GM11168 (cell line): ENCODE measurements at regions not wholly inside any gene's neighbourhood (a gene's known extent, or its start where the extent isn't known, plus 50 kb on each side); places are given as distances from the start of the nearest gene placed in this dataset.

ENCODE experiments used
- in situ Hi-C: fragments of 300-500 bp; cut with MboI; formaldehyde crosslinking; loops from one replicate; pipeline ENCODE4 v1.12.0; 2022; ENCODE audit warnings: low sequenced_read_pairs; ENCODE audit not compliant: unreplicated experiment

GRCh38 chr4:123088501-123088900 lies 166.1 kb upstream of the NUDT6 start:
- in situ Hi-C loops, result no loop called here

DNA sequence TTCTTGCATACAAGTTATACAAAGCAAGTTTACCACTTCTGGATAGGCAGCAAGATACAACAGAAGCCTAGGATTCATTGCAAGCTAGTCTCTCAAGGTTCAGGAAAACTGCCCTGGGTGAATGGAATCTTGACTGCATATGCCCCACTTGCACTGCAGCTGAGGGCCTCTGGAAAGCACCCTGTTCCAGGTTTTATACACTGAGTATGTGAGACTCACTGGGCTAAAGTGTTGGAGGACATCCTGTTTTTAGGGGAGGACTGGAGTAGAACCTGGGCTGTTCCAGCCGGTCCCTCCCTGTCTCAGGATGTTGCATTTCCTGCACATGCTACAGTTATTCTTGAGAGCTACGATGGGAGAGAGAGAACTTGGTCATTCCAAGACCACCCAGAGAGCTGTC lies 168.5 kb upstream of the NUDT6 start:
- in situ Hi-C loops, result no loop called here

GRCh38 chr4:123092586-123092985 lies 170.2 kb upstream of the NUDT6 start:
- in situ Hi-C loops, result no loop called here

- in situ Hi-C loops, result no loop called here
Measured at GRCh38 chr4:123093236-123093635, 170.8 kb upstream of the NUDT6 start.

DNA sequence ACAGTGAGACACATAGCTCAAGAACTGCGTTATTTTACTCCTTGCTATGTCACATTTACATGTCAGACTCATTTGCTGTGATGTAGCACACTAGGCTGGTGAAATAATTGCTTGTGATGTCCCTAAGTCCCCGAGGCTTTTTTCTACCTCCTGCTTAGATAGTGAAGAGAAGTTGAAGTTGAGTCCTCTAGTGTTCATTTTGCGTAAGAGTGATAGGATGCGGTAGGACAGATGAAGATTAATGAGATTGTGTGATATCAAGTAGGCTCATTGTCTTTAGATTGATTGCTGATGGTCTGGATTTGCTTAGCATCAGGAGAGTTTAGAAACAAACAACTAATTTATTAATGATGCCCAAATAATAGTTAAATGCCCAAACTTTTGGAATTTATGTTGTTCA lies 173.6 kb upstream of the NUDT6 start:
- in situ Hi-C loops, result no loop called here

DNA sequence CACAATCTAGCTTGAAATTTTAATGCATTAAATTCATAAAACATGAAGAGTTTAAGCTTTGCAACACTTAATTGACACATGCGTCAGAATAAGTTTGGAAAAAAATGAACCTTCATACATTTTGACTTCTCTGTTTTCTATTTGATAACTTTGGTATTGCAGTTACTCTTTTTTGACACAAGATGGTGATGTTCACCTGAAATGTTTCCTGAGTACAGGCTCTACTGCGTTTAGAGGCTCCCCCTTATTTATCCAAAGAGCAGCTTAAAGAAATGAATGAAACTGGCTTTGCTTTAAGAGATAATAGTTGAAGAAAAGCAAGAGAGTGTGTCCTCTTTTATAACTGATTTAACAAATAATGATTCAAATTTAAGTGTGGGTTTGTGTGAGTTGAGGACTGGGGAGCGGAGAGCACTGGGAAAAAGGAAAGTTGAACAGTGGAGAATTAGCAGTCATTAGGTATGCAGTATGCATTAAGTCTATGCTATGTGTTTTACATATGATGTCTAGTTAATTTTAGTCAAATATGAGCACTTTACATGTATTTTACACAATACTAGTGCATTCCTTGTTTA lies 180.6 kb upstream of the NUDT6 start:
- in situ Hi-C loops, result loop anchor here (10.0 kb wide), 1 partner anchor 562 kb away; no protein-coding TSS in a partner anchor

DNA sequence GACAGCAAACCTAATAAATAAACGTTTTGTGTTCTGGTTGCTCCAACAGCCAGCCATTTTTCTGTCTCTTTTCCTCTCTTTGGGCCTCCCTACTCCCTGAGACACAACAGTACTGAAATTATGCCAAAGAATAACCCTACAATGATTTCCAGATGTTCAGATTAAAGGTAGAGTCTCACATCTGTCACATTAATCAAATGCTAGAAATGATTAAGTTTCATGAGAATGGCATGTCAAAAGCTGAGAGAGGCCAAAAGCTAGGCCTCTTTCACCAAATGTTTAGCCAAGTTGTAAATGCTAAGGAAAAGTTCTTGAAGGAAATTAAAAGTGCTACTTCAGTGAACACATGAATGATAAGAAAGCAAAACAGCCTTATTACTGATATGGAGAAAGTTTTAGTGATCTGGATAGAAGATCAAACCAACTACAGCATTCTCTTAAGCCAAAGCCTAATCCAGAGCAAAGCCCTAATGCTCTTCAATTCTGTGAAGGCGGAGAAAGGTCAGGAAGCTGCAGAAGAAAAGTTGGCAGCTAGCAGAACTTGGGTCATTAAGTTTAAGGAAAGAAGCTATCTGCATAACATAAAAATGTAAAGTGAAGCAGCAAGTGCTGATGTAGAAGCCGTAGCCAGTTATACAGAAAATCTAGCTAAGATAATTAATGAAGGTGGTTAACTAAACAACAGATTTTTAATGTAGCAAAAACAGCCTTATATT lies 182.1 kb upstream of the NUDT6 start:
- in situ Hi-C loops, result loop anchor here (10.0 kb wide), 1 partner anchor 560 kb away; no protein-coding TSS in a partner anchor

- in situ Hi-C loops, result loop anchor here (10.0 kb wide), 1 partner anchor 560 kb away; no protein-coding TSS in a partner anchor
Measured at GRCh38 chr4:123105026-123105420, 182.6 kb upstream of the NUDT6 start.

DNA sequence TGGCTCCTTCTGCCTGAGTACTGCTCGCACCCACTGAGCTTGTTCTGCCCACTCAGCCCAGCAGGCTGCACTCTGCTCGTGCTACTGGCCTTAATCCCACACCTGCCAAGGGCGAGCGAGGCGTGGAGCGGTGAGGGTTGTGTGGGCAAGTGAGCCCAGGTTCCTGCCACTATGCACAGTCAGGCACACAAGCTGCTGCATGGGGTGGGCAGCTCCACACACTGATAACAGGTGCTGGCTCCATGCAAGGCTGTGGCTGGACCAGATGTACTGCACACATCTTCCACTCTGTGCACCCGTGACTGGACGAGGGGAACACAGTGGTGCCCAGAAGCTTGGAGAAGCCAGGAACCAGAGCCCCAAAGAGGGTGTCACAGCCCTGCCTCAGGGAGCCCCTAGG lies 184.3 kb upstream of the NUDT6 start:
- in situ Hi-C loops, result loop anchor here (10.0 kb wide), 1 partner anchor 558 kb away; no protein-coding TSS in a partner anchor

DNA sequence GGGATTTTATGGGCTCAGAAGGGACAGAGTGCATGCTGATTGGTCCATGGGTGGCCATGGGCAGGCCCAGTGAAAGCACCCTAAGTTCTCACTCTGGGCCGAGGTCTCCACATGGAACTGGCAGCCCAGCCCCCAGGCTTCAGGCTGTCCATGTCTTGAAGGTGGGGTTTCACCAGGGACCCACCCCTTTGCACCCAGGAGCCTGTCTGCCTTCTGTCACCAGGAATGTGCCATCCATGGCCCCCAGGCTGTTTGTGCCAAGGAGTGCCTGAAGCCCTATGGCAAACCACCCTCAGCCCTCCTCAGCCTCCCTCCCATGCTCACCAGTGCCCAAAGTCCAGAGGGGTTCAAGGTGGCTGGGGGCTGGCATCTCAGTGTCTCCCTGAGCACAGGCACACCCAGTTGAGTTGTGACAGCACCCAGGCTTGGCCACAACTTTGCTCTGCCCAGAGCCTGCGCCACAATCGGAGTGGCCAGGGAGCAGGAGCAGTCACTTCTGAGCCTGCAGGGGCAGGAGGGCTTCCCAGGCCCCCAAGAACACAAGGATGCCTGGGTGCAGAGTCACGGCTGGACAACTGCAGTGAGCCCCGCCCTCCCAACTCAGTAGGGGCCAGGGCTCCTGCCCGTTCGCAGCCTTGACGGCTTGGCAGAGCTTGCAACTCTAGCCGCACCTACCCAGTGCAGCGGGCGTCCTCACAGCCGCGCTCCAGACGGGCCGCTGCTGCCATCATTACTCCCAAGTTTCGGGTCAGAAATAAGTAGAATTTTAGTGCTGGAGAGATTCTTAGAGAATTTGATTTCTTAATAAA lies 185.3 kb upstream of the NUDT6 start:
- in situ Hi-C loops, result loop anchor here (10.0 kb wide), 1 partner anchor 557 kb away; no protein-coding TSS in a partner anchor

GRCh38 chr4:123109139-123109538 lies 186.7 kb upstream of the NUDT6 start:
- in situ Hi-C loops, result loop anchor here (10.0 kb wide), 1 partner anchor 556 kb away; no protein-coding TSS in a partner anchor

- in situ Hi-C loops, result no loop called here
Measured at GRCh38 chr4:123110147-123110546, 187.8 kb upstream of the NUDT6 start.

GRCh38 chr4:123110685-123111084 lies 188.3 kb upstream of the NUDT6 start:
- in situ Hi-C loops, result no loop called here

GRCh38 chr4:123113155-123113554 lies 190.8 kb upstream of the NUDT6 start:
- in situ Hi-C loops, result no loop called here

DNA sequence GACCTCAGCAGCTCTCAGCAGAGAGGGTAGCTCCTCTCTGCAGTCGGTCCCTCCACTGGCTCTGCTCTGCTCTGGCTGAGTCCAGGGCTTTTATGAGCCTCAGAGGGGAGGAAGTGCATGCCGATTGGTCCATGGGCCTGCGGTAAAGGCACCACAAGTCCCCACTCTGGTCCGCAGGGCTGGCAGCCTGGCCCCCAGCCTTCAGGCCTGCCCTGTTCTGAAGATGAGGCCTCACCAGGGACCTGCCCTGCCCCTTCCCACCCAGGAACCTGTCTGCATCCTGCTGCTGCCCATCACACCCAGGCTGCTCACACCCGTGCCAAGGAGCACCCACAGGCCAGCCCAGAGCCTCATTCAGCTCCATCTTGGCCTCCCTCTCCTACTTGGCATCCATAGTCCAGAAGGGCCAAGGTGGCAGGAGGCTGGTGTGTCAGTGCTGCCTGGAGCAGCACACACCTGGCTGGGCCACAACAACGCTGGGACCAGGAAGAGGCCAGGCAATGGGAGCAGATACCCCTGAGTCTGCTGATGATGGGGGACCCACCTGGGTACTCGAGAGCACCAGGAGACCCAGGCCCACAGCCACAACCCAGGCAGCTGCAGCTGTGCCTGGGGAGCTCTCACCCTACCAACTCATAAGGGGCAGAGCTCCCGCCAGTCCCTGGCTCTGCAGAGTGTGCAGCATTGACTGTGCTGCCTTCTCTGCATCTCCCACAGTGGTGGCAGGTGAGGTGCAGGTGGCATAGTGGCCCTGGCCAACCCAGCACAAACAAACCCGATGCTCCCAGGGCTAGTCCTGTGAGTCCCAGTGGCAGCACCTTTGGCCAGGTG lies 191.9 kb upstream of the NUDT6 start:
- in situ Hi-C loops, result no loop called here

GRCh38 chr4:123114915-123115756 lies 192.7 kb upstream of the NUDT6 start:
- in situ Hi-C loops, result no loop called here

GRCh38 chr4:123116412-123116811 lies 194.0 kb upstream of the NUDT6 start:
- in situ Hi-C loops, result no loop called here

GRCh38 chr4:123120473-123120872 lies 198.1 kb upstream of the NUDT6 start:
- in situ Hi-C loops, result no loop called here

GRCh38 chr4:123121241-123121907 lies 199.0 kb upstream of the NUDT6 start:
- in situ Hi-C loops, result no loop called here
